HL-60 (cell line): ENCODE measurements at regions not wholly inside any gene's neighbourhood (a gene's known extent, or its start where the extent isn't known, plus 50 kb on each side); places are given as distances from the start of the nearest gene placed in this dataset.

ENCODE experiments used
- GABPA ChIP-seq: IDR thresholded peaks from 2 replicates; pipeline ENCODE4 v1.6.1; 2012; ENCODE audit warnings: low read depth
- POLR2AphosphoS5 ChIP-seq: IDR thresholded peaks from 2 replicates; pipeline ENCODE4 v1.6.1; 2012; ENCODE audit warnings: low read depth
- SPI1 ChIP-seq: IDR thresholded peaks from 2 replicates; pipeline ENCODE4 v1.6.1; 2012; ENCODE audit warnings: low read depth, mild to moderate bottlenecking, borderline replicate concordance
- TF ChIP-seq, protein P1 (sequence below): IDR thresholded peaks from one replicate; pipeline ENCODE4 v1.5.1; 2011; ENCODE audit warnings: low read length, control low read depth, inconsistent platforms; ENCODE audit not compliant: insufficient read depth
- TF ChIP-seq, protein P2 (sequence below): IDR thresholded peaks from 2 replicates; pipeline ENCODE4 v1.6.1; 2012; ENCODE audit warnings: low read depth; ENCODE audit not compliant: insufficient replicate concordance

DNA sequence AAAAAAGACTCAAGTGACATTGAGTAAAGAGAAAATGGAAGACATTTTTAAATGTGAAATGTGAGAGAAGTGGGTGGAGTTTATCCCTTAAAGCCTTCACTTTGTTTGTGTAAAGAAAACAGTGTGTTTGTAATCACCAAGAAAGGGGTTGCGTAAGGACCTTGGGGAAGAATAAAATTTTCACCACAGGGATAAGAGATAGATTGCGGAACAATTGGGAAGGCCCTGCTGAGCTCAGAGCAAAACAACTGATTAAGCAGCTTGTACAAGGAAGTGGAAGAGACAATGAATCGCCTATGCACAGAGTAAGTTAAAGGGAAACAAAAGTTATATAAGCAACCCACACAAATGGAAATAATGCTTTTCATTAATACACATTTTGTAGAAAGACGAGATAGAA lies 327.7 kb downstream of the RAD51AP2 start:
- TF ChIP-seq GABPA (no peak), POLR2AphosphoS5 (no peak), SPI1 (no peak)
- TF ChIP-seq, protein P1, sequence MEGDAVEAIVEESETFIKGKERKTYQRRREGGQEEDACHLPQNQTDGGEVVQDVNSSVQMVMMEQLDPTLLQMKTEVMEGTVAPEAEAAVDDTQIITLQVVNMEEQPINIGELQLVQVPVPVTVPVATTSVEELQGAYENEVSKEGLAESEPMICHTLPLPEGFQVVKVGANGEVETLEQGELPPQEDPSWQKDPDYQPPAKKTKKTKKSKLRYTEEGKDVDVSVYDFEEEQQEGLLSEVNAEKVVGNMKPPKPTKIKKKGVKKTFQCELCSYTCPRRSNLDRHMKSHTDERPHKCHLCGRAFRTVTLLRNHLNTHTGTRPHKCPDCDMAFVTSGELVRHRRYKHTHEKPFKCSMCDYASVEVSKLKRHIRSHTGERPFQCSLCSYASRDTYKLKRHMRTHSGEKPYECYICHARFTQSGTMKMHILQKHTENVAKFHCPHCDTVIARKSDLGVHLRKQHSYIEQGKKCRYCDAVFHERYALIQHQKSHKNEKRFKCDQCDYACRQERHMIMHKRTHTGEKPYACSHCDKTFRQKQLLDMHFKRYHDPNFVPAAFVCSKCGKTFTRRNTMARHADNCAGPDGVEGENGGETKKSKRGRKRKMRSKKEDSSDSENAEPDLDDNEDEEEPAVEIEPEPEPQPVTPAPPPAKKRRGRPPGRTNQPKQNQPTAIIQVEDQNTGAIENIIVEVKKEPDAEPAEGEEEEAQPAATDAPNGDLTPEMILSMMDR = no peak
- TF ChIP-seq, protein P2, sequence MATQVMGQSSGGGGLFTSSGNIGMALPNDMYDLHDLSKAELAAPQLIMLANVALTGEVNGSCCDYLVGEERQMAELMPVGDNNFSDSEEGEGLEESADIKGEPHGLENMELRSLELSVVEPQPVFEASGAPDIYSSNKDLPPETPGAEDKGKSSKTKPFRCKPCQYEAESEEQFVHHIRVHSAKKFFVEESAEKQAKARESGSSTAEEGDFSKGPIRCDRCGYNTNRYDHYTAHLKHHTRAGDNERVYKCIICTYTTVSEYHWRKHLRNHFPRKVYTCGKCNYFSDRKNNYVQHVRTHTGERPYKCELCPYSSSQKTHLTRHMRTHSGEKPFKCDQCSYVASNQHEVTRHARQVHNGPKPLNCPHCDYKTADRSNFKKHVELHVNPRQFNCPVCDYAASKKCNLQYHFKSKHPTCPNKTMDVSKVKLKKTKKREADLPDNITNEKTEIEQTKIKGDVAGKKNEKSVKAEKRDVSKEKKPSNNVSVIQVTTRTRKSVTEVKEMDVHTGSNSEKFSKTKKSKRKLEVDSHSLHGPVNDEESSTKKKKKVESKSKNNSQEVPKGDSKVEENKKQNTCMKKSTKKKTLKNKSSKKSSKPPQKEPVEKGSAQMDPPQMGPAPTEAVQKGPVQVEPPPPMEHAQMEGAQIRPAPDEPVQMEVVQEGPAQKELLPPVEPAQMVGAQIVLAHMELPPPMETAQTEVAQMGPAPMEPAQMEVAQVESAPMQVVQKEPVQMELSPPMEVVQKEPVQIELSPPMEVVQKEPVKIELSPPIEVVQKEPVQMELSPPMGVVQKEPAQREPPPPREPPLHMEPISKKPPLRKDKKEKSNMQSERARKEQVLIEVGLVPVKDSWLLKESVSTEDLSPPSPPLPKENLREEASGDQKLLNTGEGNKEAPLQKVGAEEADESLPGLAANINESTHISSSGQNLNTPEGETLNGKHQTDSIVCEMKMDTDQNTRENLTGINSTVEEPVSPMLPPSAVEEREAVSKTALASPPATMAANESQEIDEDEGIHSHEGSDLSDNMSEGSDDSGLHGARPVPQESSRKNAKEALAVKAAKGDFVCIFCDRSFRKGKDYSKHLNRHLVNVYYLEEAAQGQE = no peak
